Heart left ventricle (tissue), 16 donors: ENCODE measurements at regions not wholly inside any gene's neighbourhood (a gene's known extent, or its start where the extent isn't known, plus 50 kb on each side); places are given as distances from the start of the nearest gene placed in this dataset.

Experiments
- ATAC-seq, 4 donors: fragments of 200-7000 bp; cut with Tn5 transposase; one replicate each; pipeline ENCODE4 v1.9.1; 2020 to 2022; ENCODE audit warnings: moderate library complexity in 4 of 4, mild to moderate bottlenecking in 3 of 4, moderate number of reproducible peaks in 1 of 4
- DNase-seq, 5 donors: peaks; one replicate each; pipeline ENCODE4 v3.0.0-alpha.2; 2020
- H3K27ac ChIP-seq, 12 donors: fragments of 200-600 bp; sonication (generic) in 4 of 12; one replicate each; pipeline versions ENCODE4 v1.5.0 to v1.8.0; 2016 to 2022; ENCODE audit warnings: mild to moderate bottlenecking in 2 of 12
- H3K27me3 ChIP-seq, 9 donors: fragments of 200-600 bp; sonication (generic) in 2 of 9; one replicate each; pipeline versions ENCODE4 v1.5.1 to v1.8.0; 2016 to 2022; ENCODE audit warnings: mild to moderate bottlenecking in 3 of 9
- H3K36me3 ChIP-seq, 9 donors: fragments of 200-600 bp; sonication (generic) in 2 of 9; one replicate each; pipeline versions ENCODE4 v1.5.0 to v1.8.0; 2018 to 2022; ENCODE audit warnings: mild to moderate bottlenecking in 2 of 9
- H3K4me1 ChIP-seq, 12 donors: fragments of 200-600 bp; sonication (generic) in 4 of 12; one replicate each; pipeline versions ENCODE4 v1.5.0 to v1.8.0; 2016 to 2022; ENCODE audit warnings: mild to moderate bottlenecking in 3 of 12
- H3K4me3 ChIP-seq, 12 donors: fragments of 200-600 bp; sonication (generic) in 4 of 12; one replicate each; pipeline versions ENCODE4 v1.5.0 to v1.8.0; 2017 to 2022; ENCODE audit warnings: mild to moderate bottlenecking in 9 of 12, moderate library complexity in 4 of 12
- H3K9me3 ChIP-seq, 12 donors: fragments of 200-600 bp; sonication (generic) in 4 of 12; one replicate each; pipeline versions ENCODE4 v1.5.0 to v1.8.0; 2016 to 2022; ENCODE audit warnings: mild to moderate bottlenecking in 1 of 12
- POLR2A ChIP-seq, 2 donors: fragments of 450-650 bp; IDR thresholded peaks; one replicate each; pipeline ENCODE4 v1.6.1; 2017; ENCODE audit warnings: antibody characterized with exemption in 2 of 2, mild to moderate bottlenecking in 2 of 2, moderate library complexity in 2 of 2
- WGBS, 4 donors: extraction: QIAGEN DNeasy Blood & Tissue Kit in 2 of 4; methylation state at CpG; one replicate each; pipeline versions ENCODE4 v1.1.5 to v1.1.7; 2013 to 2018; 5-methylcytosine and 5-hydroxymethylcytosine counted together
- intact Hi-C, 10 donors: fragments of 100-400 bp; cut with DNase I; formaldehyde crosslinking; loops; one replicate each; pipeline versions ENCODE4 v1.11.1 to v1.14.2; 2022
- TF ChIP-seq, protein P1 (sequence below), 12 donors: fragments of 200-600 bp; sonication (generic) in 4 of 12; IDR thresholded peaks; one replicate each; pipeline versions ENCODE4 v1.5.0 to v1.8.0; 2018 to 2022; ENCODE audit warnings: antibody characterized with exemption in 12 of 12, mild to moderate bottlenecking in 5 of 12
- donor health status: ischemic (EF 13 %, LVEDD 7.1; RV severe dilation, severe dysfunction).
- donor health status: healthy with polysubstance abuse.
- donor health status: DM: no; HTN: yes; CAD: no.
- donor health status: DM: no; HTN: no; CAD: no.
- donor health status: ischemic (EF 25% LVEDD 6.9; RV normal size, moderate dysfunction).
- donor health status: ischemic (EF 25% LVEDD 5.7; RV mildly dilated, moderate dysfunction).
- donor health status: healthy.
- donor health status: DM: yes; HTN: yes; CAD: no.
- donor health status: ischemic (EF 35%, LVEDD 5.7; RV mildly dilated, moderate dysfunction).
- donor health status: nonischemic (EF 11% LVEDD 7.7; RV severe dilation, severe dysfunction).
- donor health status: DM: yes; HTN: yes; CAD: no.
- donor health status: PGD.
- donor health status: ischemic (EF 29% LVEDD 5.4; RV normal size, mild dysfunction).
- donor health status: nonischemic (EF 23%, LVEDD 6.1; RV moderate dilation, normal function).

GRCh38 chr4:38491854-38492478 lies 172.0 kb upstream of the KLF3 start:
- TF ChIP-seq, protein P1, sequence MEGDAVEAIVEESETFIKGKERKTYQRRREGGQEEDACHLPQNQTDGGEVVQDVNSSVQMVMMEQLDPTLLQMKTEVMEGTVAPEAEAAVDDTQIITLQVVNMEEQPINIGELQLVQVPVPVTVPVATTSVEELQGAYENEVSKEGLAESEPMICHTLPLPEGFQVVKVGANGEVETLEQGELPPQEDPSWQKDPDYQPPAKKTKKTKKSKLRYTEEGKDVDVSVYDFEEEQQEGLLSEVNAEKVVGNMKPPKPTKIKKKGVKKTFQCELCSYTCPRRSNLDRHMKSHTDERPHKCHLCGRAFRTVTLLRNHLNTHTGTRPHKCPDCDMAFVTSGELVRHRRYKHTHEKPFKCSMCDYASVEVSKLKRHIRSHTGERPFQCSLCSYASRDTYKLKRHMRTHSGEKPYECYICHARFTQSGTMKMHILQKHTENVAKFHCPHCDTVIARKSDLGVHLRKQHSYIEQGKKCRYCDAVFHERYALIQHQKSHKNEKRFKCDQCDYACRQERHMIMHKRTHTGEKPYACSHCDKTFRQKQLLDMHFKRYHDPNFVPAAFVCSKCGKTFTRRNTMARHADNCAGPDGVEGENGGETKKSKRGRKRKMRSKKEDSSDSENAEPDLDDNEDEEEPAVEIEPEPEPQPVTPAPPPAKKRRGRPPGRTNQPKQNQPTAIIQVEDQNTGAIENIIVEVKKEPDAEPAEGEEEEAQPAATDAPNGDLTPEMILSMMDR (IDR thresholded peaks at IDR 0.05) = no peak
- TF ChIP-seq POLR2A (IDR thresholded peaks at IDR 0.05) = no peak
- Histone ChIP-seq H3K4me1 (peaks cover 0 to 22% (median 14%) of the 10 kb centered on the region in 12 donors), H3K36me3 (no peaks in the 10 kb centered on the region), H3K27me3 (no peaks in the 10 kb centered on the region), H3K4me3 (no peak overlapping the region), H3K27ac (no peak overlapping the region), H3K9me3 (no peaks in the 10 kb centered on the region)
- ATAC-seq (no peak), DNase-seq (no peak)
- 92 to 94% (median 92%) methylated on average over 3 of the region's 3 CpGs for WGBS, 4 donors
- intact Hi-C loops = loop anchor here in 1 of 10 donors (10.0 kb wide), 1 partner anchor 297 kb away; no protein-coding TSS in a partner anchor

- Histone ChIP-seq H3K27me3 (no peaks in the 10 kb centered on the region), H3K4me3 (no peak overlapping the region), H3K36me3 (no peaks in the 10 kb centered on the region), H3K9me3 (no peaks in the 10 kb centered on the region), H3K27ac (no peak overlapping the region), H3K4me1 (peaks cover 0 to 22% (median 14%) of the 10 kb centered on the region in 12 donors)
- TF ChIP-seq POLR2A (IDR thresholded peaks at IDR 0.05) = no peak
- TF ChIP-seq, protein P1 (IDR thresholded peaks at IDR 0.05) = no peak
- intact Hi-C loops = loop anchor here in 1 of 10 donors (10.0 kb wide), 1 partner anchor 298 kb away; no protein-coding TSS in a partner anchor
- ATAC-seq (no peak), DNase-seq (no peak)
These were observed 170.9 kb upstream of the KLF3 start for GRCh38 chr4:38493066-38493465.

GRCh38 chr4:38495446-38495845 lies 168.6 kb upstream of the KLF3 start:
- Histone ChIP-seq H3K36me3 (no peaks in the 10 kb centered on the region), H3K4me1 (peaks cover 0 to 6% (median 2%) of the 10 kb centered on the region in 12 donors), H3K4me3 (no peak overlapping the region), H3K27me3 (no peaks in the 10 kb centered on the region), H3K9me3 (no peaks in the 10 kb centered on the region), H3K27ac (no peak overlapping the region)
- ATAC-seq (no peak), DNase-seq (no peak)
- intact Hi-C loops = loop anchor here in 1 of 10 donors (10.0 kb wide), 1 partner anchor 301 kb away; no protein-coding TSS in a partner anchor
- TF ChIP-seq, protein P1 (IDR thresholded peaks at IDR 0.05) = no peak
- TF ChIP-seq POLR2A (IDR thresholded peaks at IDR 0.05) = no peak
- 77 to 85% (median 81%) methylated on average over 3 of the region's 3 CpGs for WGBS, 4 donors

GRCh38 chr4:38497121-38497520 lies 166.9 kb upstream of the KLF3 start:
- no peaks in the 10 kb centered on the region for H3K27me3 ChIP-seq
- H3K4me3 ChIP-seq = no peak overlapping the region
- ATAC-seq = no peak
- H3K4me1 ChIP-seq = peaks cover 0 to 3% (median 0%) of the 10 kb centered on the region in 12 donors
- no peaks in the 10 kb centered on the region for H3K36me3 ChIP-seq
- WGBS, 4 donors = 88 to 91% (median 89%) methylated on average over 3 of the region's 3 CpGs
- H3K9me3 ChIP-seq = no peaks in the 10 kb centered on the region
- no peak overlapping the region for H3K27ac ChIP-seq
- no peak for DNase-seq
- TF ChIP-seq, protein P1 (IDR thresholded peaks at IDR 0.05) = no peak
- TF ChIP-seq POLR2A (IDR thresholded peaks at IDR 0.05) = no peak
- intact Hi-C loops = loop anchor here in 1 of 10 donors (10.0 kb wide), 1 partner anchor 302 kb away; no protein-coding TSS in a partner anchor
